ENCODE measurements at regions not wholly inside any gene's neighbourhood (a gene's known extent, or its start where the extent isn't known, plus 50 kb on each side); places are given as distances from the start of the nearest gene placed in this dataset.

DNA sequence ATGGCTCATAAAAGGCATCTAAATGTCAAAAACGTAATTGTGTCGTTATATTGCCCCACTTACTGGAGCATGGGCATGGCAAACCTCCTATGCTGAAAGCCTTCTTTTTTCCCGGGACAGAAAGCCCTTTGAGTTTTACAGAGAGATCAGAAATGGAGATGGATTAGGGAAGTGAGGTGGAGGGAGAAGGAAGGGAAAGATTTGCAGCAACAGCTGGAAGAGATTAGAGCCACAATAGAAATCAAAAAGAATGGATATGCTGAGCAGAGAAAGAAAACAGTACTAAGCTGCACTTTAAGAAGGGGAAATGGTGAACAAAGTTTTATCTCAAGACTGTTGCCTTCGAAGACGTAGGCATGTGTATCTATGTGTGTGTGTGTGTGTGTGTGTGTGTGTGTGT is 97.2 kb upstream of the PCGF5 start:
- TF ChIP-seq, protein P1, sequence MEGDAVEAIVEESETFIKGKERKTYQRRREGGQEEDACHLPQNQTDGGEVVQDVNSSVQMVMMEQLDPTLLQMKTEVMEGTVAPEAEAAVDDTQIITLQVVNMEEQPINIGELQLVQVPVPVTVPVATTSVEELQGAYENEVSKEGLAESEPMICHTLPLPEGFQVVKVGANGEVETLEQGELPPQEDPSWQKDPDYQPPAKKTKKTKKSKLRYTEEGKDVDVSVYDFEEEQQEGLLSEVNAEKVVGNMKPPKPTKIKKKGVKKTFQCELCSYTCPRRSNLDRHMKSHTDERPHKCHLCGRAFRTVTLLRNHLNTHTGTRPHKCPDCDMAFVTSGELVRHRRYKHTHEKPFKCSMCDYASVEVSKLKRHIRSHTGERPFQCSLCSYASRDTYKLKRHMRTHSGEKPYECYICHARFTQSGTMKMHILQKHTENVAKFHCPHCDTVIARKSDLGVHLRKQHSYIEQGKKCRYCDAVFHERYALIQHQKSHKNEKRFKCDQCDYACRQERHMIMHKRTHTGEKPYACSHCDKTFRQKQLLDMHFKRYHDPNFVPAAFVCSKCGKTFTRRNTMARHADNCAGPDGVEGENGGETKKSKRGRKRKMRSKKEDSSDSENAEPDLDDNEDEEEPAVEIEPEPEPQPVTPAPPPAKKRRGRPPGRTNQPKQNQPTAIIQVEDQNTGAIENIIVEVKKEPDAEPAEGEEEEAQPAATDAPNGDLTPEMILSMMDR (IDR thresholded peaks at IDR 0.05) = no peak
- TF ChIP-seq POLR2A (IDR thresholded peaks at IDR 0.05) = no peak
